Esophagus muscularis mucosa (tissue), 4 donors: ENCODE measurements at regions not wholly inside any gene's neighbourhood (a gene's known extent, or its start where the extent isn't known, plus 50 kb on each side); places are given as distances from the start of the nearest gene placed in this dataset.

ENCODE experiments used
- CTCF ChIP-seq, 3 experiments: fragments of 200-600 bp in 2 of 3; fragments of 450-650 bp in 1 of 3; sonication (generic) in 2 of 3; IDR thresholded peaks; one replicate each; pipeline ENCODE4 v1.5.1; 2017 to 2019; ENCODE audit warnings: antibody characterized with exemption in 3 of 3, mild to moderate bottlenecking in 2 of 3, moderate library complexity in 1 of 3
- EP300 ChIP-seq: sonication (generic); formaldehyde crosslinking; IDR thresholded peaks from one replicate; pipeline ENCODE4 v1.6.1; 2017; ENCODE audit warnings: antibody characterized with exemption
- POLR2A ChIP-seq: fragments of 450-650 bp; IDR thresholded peaks from one replicate; pipeline ENCODE4 v1.6.1; 2017; ENCODE audit warnings: antibody characterized with exemption, moderate library complexity, mild to moderate bottlenecking, low read depth
- POLR2AphosphoS5 ChIP-seq, 2 donors: sonication (generic); formaldehyde crosslinking; IDR thresholded peaks; one replicate each; pipeline ENCODE4 v1.6.1; 2017; ENCODE audit warnings: antibody characterized with exemption in 2 of 2

GRCh38 chr1:62373221-62373620 is 54.0 kb upstream of the KANK4 start:
- TF ChIP-seq CTCF (IDR thresholded peaks at IDR 0.05) (no peak), POLR2A (no peak), EP300 (no peak), POLR2AphosphoS5 (IDR thresholded peaks at IDR 0.05) (no peak)
